Esophagus muscularis mucosa (tissue), 4 donors: ENCODE measurements at regions not wholly inside any gene's neighbourhood (a gene's known extent, or its start where the extent isn't known, plus 50 kb on each side); places are given as distances from the start of the nearest gene placed in this dataset.

Experiments
- DNase-seq: peaks from one replicate; pipeline ENCODE4 v3.0.0-alpha.2; 2017; ENCODE audit errors: extremely low spot score
- H3K27ac ChIP-seq, 4 donors: fragments of 200-600 bp; sonication (generic); replicated peaks in 1 of 4; 1 replicate in 3 of 4; 2 replicates in 1 of 4; pipeline ENCODE4 v1.5.1; 2016 to 2019; ENCODE audit warnings: mild to moderate bottlenecking in 1 of 4
- H3K27me3 ChIP-seq, 4 donors: fragments of 200-600 bp; sonication (generic); one replicate each; pipeline versions ENCODE4 v1.5.1 to v1.6.0; 2016 to 2019
- H3K36me3 ChIP-seq, 4 donors: fragments of 200-600 bp; sonication (generic); one replicate each; pipeline ENCODE4 v1.5.1; 2016 to 2019
- H3K4me1 ChIP-seq, 4 donors: fragments of 200-600 bp; sonication (generic); one replicate each; pipeline ENCODE4 v1.5.1; 2016 to 2019
- H3K4me3 ChIP-seq, 4 donors: fragments of 200-600 bp; sonication (generic); 1 replicate in 2 of 4; 2 replicates in 2 of 4; pipeline ENCODE4 v1.5.1; 2016 to 2019; ENCODE audit warnings: mild to moderate bottlenecking in 4 of 4, moderate library complexity in 1 of 4
- H3K9me3 ChIP-seq, 4 donors: fragments of 200-600 bp; sonication (generic); 1 replicate in 3 of 4; 2 replicates in 1 of 4; pipeline ENCODE4 v1.5.1; 2016 to 2019
- EP300 ChIP-seq: sonication (generic); formaldehyde crosslinking; IDR thresholded peaks from one replicate; pipeline ENCODE4 v1.6.1; 2017; ENCODE audit warnings: antibody characterized with exemption
- POLR2A ChIP-seq: fragments of 450-650 bp; IDR thresholded peaks from one replicate; pipeline ENCODE4 v1.6.1; 2017; ENCODE audit warnings: antibody characterized with exemption, moderate library complexity, mild to moderate bottlenecking, low read depth
- POLR2AphosphoS5 ChIP-seq, 2 donors: sonication (generic); formaldehyde crosslinking; IDR thresholded peaks; one replicate each; pipeline ENCODE4 v1.6.1; 2017; ENCODE audit warnings: antibody characterized with exemption in 2 of 2
- WGBS: methylation state at CpG from one replicate; pipeline ENCODE4 v1.1.5; 2018; 5-methylcytosine and 5-hydroxymethylcytosine counted together
- intact Hi-C: fragments of 100-400 bp; cut with DNase I; formaldehyde crosslinking; loops from one replicate; pipeline ENCODE4 v1.15.1; 2023
- TF ChIP-seq, protein P1 (sequence below), 3 experiments: fragments of 200-600 bp in 2 of 3; fragments of 450-650 bp in 1 of 3; sonication (generic) in 2 of 3; IDR thresholded peaks; one replicate each; pipeline ENCODE4 v1.5.1; 2017 to 2019; ENCODE audit warnings: antibody characterized with exemption in 3 of 3, mild to moderate bottlenecking in 2 of 3, moderate library complexity in 1 of 3

GRCh38 chr2:64331849-64332699 lies 121.9 kb upstream of the LGALSL start:
- H3K36me3 ChIP-seq, result no peaks in the 10 kb centered on the region
- no peaks in the 10 kb centered on the region for H3K27me3 ChIP-seq
- DNase-seq, result no peak
- intact Hi-C loops, result loop anchor here (1.0 to 10.0 kb wide), 3 partner anchors 156 to 543 kb away; no protein-coding TSS in a partner anchor
- 84% methylated on average over 6 of the region's 8 CpGs for WGBS
- peak overlapping the region in 1 of 4 donors; percentile 72 for H3K27ac ChIP-seq
- no peaks in the 10 kb centered on the region for H3K9me3 ChIP-seq
- no peak overlapping the region for H3K4me3 ChIP-seq
- peaks cover 24 to 39% (median 36%) of the 10 kb centered on the region in 4 donors for H3K4me1 ChIP-seq
- TF ChIP-seq POLR2A, result no peak
- TF ChIP-seq EP300, result no peak
- TF ChIP-seq, protein P1, sequence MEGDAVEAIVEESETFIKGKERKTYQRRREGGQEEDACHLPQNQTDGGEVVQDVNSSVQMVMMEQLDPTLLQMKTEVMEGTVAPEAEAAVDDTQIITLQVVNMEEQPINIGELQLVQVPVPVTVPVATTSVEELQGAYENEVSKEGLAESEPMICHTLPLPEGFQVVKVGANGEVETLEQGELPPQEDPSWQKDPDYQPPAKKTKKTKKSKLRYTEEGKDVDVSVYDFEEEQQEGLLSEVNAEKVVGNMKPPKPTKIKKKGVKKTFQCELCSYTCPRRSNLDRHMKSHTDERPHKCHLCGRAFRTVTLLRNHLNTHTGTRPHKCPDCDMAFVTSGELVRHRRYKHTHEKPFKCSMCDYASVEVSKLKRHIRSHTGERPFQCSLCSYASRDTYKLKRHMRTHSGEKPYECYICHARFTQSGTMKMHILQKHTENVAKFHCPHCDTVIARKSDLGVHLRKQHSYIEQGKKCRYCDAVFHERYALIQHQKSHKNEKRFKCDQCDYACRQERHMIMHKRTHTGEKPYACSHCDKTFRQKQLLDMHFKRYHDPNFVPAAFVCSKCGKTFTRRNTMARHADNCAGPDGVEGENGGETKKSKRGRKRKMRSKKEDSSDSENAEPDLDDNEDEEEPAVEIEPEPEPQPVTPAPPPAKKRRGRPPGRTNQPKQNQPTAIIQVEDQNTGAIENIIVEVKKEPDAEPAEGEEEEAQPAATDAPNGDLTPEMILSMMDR (IDR thresholded peaks at IDR 0.05), result no peak
- TF ChIP-seq POLR2AphosphoS5 (IDR thresholded peaks at IDR 0.05), result no peak

GRCh38 chr2:64336171-64336570 lies 117.8 kb upstream of the LGALSL start:
- 91% methylated on average over 1 of the region's 1 CpG for WGBS
- peaks cover 2 to 4% (median 2%) of the 10 kb centered on the region in 4 donors for H3K4me1 ChIP-seq
- no peak for DNase-seq
- TF ChIP-seq POLR2A, result no peak
- TF ChIP-seq, protein P1 (IDR thresholded peaks at IDR 0.05), result no peak
- no peak for TF ChIP-seq EP300
- no peak for TF ChIP-seq POLR2AphosphoS5 (IDR thresholded peaks at IDR 0.05)
- no peaks in the 10 kb centered on the region for H3K9me3 ChIP-seq
- H3K36me3 ChIP-seq, result no peaks in the 10 kb centered on the region
- no peak overlapping the region for H3K4me3 ChIP-seq
- no peaks in the 10 kb centered on the region for H3K27me3 ChIP-seq
- H3K27ac ChIP-seq, result no peak overlapping the region
- intact Hi-C loops, result loop anchor here (10.0 kb wide), 2 partner anchors 229 to 539 kb away; no protein-coding TSS in a partner anchor

GRCh38 chr2:64337314-64337713 lies 116.6 kb upstream of the LGALSL start:
- H3K9me3 ChIP-seq, result no peaks in the 10 kb centered on the region

GRCh38 chr2:64338108-64338507 lies 115.9 kb upstream of the LGALSL start:
- 79% methylated on average over 4 of the region's 4 CpGs for WGBS
- DNase-seq, result no peak

More at GRCh38 chr2:64337314-64337713, 116.6 kb upstream of the LGALSL start:
- no peak overlapping the region for H3K4me3 ChIP-seq
- 92% methylated on average over 3 of the region's 3 CpGs for WGBS
- intact Hi-C loops, result loop anchor here (10.0 kb wide), 2 partner anchors 227 to 537 kb away; no protein-coding TSS in a partner anchor
- no peaks in the 10 kb centered on the region for H3K36me3 ChIP-seq
- TF ChIP-seq EP300 (no peak), POLR2AphosphoS5 (IDR thresholded peaks at IDR 0.05) (no peak), POLR2A (no peak)
- TF ChIP-seq, protein P1 (IDR thresholded peaks at IDR 0.05), result no peak
- no peak for DNase-seq
- no peaks in the 10 kb centered on the region for H3K4me1 ChIP-seq
- H3K27ac ChIP-seq, result no peak overlapping the region
- no peaks in the 10 kb centered on the region for H3K27me3 ChIP-seq

More at GRCh38 chr2:64338108-64338507, 115.9 kb upstream of the LGALSL start:
- no peaks in the 10 kb centered on the region for H3K4me1 ChIP-seq
- H3K9me3 ChIP-seq, result no peaks in the 10 kb centered on the region
- no peak overlapping the region for H3K4me3 ChIP-seq
- H3K36me3 ChIP-seq, result no peaks in the 10 kb centered on the region
- intact Hi-C loops, result loop anchor here (10.0 kb wide), 2 partner anchors 227 to 537 kb away; no protein-coding TSS in a partner anchor
- TF ChIP-seq, protein P1 (IDR thresholded peaks at IDR 0.05), result no peak
- TF ChIP-seq POLR2AphosphoS5 (IDR thresholded peaks at IDR 0.05) (no peak), POLR2A (no peak), EP300 (no peak)
- no peaks in the 10 kb centered on the region for H3K27me3 ChIP-seq
- H3K27ac ChIP-seq, result no peak overlapping the region
